ENCODE measurements at regions not wholly inside any gene's neighbourhood (a gene's known extent, or its start where the extent isn't known, plus 50 kb on each side); places are given as distances from the start of the nearest gene placed in this dataset.

DNA sequence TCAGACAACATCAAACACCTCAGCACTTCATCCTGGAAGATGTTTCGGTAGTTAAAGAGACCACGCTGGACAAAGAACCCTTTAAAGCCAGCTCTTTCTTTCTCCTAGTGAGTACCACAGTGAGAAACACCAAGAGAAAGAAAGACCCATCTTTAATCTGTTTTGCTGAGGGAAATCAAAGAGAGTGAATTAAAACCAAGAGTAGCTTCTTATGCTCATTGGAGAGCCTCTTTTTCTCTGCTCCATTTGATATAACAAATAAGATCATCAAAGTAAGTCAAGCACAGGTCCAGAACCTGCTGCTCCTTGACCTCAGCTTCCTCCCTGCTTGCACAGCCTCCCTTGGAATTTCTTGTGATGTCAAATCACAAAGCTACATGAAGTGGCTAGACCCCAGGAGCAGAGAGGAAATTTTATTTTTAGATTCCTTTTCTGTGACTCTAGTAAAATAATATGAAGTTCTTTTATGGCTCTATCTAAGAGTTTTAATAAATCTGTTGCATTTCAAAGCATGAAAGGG lies 436.4 kb downstream of the C3orf38 start:
- DNase-seq, result no peak

DNA sequence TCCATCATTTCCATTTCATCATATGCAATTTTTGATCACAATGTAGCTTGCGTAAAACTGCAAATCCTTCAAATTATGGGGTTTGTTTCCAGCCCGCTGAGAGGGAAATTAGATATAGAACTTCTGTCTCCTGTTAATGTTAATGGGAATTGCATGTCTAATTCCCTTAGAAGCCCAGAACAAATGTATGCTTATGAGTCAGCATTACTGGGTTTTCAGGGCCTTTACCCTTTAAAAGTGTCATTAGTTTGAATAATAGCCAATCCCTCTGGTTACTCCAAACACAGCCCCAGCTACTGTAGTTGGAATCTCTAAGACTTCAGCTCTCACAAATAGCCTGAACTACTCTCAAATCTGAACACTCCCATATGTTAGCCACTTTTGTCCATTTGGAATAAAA lies 439.4 kb downstream of the C3orf38 start:
- no peak for DNase-seq

DNA sequence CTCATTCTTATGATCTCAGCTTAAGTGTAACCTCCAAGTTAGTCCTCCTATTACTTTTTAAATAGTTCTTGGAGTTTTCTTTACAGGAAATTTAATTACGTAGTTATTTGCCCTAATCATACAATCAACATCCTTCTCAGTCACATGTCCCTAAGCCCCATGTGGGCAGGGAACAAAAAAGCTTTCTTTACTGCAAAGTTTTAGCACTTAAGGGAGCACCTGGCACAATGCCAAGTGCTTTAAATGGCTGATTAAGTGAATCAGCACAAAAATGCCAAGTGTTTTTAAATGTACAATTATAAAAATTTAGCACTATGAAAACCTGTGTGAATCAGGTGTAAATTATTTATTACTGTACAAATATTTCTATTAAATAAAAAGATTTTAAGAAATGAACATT lies 445.3 kb downstream of the C3orf38 start:
- DNase-seq, result no peak

DNA sequence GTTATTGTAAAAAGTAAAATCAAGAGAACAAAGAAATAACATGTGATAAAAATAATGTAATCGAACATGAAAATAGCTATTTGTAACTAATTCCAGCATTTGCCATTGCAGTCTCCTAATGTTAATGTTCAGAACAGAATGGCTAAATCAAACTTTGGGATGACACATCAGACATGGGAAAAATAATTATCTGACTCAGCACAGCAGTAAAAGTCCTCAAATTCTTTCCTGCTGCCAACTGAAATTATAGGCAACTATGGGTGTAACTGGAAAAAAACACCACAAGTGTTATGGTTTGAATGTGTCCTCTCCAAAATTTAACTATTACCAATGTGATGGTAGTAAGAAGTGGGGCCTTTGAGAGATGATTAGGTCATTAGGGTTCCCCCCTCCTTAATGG lies 446.7 kb downstream of the C3orf38 start:
- no peak for DNase-seq

DNA sequence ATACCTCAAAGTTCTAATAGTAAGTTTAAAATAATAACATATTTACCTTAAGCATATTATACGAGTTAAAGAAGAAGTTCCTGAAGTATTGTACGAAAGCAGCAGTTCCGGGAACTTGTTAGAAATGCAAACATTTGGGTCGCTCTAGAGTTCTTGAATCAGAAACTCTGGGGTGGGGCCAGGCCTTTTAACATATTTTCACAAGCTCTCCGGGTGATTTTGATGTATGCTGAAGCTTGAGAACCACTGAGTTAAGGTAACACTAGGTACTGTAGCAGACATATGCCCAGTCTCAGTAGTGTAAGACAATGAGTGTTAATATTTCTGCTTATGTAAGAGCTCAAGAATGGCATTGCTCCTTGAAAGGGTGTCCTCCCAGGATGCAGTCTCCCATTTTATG lies 461.1 kb downstream of the C3orf38 start:
- no peak for DNase-seq

DNA sequence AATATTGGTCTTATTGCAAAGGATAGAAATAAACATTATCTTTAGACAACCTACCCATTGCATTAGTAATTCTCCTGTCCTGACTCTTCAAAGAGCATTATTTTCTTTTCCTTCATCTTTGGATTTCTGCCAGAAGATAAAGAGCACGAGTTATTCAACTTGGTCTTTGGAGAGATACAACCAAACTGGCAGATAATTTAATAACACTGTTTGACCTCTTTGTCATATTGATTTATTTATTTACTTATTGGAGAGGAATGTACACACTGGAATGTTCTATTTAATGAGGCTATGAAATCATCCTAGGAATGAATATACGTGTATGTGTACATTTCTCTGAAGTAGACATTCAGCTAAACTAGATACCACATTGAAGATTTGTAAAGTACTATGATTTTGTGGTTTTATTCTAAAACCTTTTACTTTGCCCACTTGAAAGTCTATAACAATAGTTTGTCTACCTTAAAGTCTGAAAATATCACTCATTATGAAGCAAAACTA lies 462.1 kb downstream of the C3orf38 start:
- peak; percentile 24 for DNase-seq

DNA sequence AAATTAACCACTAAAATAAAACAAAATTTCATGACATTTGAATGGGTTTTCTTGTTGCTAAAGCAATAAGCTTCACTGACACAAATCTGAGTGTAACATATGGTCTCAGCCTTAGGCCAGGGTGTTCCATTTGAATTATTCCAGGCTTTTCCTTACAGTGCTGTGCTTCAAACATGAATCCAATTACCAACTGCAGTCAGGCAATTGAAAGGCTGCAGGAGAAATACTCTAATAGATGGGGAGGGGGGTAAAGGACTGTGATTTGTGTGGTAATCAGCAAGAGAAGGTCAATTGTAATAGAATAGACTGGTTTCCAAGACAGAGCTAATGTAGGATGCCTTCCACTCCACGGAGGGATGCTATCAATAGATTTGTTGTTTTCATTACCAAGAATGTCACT lies 466.7 kb downstream of the C3orf38 start:
- DNase-seq, result no peak

DNA sequence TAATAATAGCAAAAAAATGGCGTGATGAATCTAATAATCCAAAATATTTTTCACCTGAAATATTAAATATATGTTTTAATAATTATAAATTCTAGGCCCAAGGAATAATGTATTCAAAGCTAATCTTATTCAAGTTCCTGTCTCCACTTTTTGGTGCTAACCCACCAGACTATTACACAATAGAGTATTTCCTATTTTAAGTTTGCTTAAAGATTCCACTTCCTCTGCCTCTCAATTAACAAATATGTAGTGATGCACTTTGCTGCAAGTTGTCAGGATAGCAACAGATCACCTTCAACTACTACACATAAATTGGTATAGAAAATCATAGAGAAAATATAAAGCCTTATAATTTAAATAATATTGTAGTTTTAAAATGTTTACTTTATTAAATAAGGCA lies 467.5 kb downstream of the C3orf38 start:
- DNase-seq, result no peak

DNA sequence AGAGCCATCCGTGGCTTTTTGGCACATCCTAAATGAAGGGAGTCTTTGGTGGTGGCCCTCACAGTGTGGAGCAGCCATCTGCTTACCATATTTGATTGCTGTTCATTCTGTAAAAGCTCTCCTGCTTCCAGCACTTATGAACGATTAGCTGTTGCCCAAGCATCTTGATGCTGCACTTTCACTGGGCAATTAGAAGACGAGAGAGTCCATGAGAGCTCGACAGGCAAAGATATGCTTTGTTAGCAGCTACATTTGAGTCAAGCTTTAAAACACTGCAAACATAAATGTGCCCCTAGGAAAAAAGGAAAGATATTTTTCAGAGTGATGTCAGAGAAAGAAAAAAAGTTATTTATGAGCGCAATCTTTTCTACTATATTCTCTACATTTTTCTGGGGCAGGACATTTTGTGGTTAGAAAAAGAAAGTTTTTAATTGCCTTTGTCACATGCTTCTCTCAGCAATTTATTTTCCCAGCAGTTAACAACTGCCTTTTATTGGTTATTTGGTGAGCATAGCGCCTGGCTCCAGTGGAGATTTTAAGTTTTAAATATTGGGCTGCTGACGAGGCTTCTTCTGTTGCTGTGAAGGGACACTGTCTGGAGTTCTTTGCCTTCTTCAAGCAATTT lies 468.4 kb downstream of the C3orf38 start:
- no peak for DNase-seq

DNA sequence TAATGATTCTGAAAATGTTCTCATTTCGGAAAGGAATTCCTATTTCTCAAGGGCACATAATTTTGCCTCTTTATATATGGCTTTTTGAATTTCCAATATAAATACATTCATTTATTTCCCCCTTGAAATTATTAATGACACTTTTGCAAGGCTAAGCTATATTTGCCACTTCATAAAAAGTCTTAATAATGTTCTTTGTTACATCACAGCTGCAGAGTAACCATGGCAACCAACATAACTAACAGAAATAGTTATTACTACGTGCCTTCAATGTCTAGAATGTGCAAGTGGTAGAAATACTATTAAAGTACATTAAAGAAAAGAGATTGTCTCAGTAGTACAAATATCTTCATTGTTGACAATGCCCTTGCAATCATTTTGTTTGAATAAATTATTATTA lies 471.8 kb downstream of the C3orf38 start:
- DNase-seq, result no peak

DNA sequence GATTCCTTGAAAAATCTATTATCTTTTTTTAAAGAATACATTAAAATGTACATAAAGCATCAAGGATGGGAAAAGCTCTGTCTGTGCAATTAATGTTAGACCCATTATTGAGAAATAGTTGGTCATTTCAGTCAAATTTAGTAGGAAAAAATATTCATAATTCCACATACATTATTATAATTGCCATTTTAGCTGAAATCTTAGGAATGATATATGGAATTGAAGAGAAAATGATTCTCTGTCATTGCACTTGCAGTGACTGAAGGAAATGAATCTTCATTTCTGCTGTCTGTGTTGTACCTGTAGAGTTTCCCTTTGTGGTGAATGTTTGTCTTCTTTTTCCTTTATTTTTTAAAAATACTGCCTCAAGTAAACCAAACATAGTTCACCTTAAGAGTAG lies 473.9 kb downstream of the C3orf38 start:
- DNase-seq, result no peak

DNA sequence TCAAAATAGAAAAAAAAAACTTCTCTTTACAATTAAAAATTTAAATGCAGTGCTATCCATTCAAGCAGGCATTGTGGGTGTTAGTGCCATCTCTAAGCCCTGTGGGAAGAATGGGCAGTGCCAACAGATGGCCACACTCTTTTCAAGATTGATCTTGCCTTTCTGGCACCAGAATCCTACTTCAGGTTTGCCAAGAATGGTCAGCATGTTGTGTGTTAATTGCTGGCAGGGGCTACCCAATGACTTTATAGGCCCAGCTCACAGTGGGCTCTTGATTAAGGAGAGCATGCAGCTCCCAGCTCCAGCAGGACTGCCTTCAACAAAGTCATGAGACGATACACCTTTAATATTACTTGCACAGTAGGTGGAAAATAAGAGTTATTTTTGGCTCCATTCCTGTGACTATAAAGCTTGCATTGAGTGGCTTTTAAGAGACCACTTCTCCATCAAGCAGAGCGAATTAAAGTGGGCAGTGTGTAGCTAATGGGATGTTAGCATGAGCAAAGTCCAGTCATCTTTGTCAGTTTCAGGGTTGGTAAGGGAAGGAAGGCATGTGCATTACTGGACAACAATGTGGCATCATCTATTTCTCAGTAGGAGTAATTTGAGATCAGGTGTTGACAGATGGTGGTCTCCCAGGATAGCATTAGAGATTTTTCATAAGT lies 476.8 kb downstream of the C3orf38 start:
- no peak for DNase-seq

DNA sequence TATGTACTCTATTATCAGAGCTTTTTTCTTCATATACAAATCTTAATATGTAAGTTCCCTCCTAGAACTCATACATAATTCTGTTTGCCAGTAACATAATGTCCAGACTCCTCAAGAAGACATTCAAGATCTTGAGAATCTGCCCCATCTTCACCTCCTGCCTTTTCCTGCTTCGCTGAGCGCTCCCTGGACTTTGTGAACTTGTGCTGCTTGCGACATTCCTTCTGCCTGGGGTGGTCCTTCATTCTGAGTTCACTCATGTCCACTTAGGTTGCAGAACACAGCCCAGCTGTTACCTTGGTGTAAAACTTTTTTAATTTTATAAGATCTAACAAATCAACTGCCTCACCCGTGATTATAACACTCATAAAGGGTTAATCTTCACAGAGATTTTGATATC lies 478.5 kb upstream of the EPHA3 start:
- no peak for DNase-seq

DNA sequence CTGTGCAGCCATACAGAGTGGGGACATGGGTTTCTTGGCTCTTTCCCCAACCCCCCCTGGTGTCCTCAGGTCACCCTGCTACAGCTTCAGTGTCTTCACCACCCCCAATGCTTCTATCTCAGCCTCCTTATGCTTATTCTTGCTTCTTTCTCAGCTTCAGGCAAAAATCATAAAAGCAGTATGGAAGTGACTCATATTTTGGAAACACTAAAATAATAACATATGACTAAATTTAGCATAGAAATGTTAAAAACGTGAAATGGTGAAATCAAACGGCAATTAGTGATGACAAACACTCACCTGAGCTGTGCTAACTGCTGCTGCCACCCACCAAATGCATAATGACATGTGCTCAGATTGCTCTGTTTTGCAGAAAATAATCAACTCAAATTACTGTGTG lies 475.2 kb upstream of the EPHA3 start:
- no peak for DNase-seq

DNA sequence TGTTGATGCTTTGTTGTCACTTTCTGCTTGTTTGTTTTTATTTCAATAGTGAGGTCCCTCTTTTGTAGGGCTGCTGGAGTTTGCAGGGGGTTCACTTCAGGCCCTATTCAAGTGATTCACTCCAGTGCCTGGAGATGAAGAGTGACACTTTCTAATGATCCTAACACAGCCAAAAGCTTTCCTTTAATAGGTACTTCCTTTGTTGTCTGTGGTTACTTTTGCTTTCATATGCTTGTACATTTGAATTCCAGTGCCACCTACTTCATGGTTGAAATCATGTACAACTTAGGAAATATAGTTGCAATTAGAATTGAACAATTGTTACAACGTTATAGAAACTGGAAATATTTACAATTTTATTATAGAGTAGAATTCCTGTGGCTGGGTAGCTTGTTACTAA lies 466.8 kb upstream of the EPHA3 start:
- DNase-seq, result no peak

DNA sequence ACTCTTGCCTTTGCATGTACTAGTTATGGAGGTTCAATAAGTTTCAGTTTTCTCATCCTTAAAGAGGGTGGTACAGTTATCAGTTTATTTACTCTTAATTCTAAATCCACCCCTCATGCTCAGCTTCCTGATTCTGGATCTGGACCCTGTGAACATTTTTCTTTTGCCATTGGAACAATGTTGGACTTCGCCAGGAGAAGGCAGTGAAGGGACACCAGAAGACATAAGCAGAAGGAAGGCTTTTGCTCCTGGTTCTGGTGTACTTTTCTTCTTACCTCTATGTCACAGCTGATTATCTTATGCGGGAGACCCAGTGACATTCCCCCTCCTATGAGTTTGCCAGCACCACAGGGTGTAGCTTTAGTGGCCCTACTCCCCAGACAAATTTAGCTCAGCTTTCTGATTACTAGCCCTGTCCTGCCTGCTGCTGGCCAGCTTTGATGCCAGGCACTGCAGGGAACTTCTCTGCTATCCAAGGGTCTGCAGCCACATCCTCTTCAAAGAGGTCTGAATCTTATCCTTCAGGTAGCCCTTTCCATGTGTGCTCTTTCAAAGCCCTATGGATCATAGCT lies 466.3 kb upstream of the EPHA3 start:
- DNase-seq, result no peak

DNA sequence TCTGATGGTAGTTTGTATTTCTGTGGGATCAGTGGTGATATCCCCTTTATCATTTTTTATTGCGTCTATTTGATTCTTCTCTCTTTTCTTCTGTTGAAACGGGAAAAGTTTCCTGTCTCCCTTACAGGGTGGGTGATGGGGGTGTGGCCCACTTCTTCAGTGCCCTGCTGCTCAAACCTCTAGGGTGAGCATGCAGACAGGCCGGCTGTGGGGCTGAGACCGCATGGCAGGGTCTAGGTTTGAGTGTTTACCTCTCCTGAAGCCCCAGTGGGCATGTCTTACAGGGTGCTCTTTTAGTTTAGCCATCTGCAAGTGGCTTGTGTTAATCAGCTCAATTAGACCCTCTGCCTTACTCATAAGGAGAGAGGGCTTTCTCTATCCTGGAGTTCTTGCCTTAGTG lies 450.0 kb upstream of the EPHA3 start:
- DNase-seq, result no peak

DNA sequence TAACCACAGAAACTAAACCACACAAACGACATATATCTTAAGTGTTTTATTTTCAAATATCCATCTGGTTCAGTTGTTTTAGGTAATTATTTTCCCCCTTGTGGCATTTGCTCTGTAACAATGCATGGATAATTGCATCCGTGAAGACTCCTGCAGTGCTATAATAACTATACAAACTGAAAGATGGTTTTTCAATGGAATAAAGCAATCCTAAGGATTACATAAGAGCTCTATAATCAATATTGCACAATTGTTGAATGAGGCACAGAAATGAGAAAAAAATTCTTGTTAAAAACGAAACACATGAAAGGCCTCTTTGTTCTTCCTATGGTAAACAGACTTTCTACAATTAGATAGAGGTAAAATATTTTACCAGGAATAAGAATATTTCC lies 446.0 kb upstream of the EPHA3 start:
- DNase-seq, result no peak

DNA sequence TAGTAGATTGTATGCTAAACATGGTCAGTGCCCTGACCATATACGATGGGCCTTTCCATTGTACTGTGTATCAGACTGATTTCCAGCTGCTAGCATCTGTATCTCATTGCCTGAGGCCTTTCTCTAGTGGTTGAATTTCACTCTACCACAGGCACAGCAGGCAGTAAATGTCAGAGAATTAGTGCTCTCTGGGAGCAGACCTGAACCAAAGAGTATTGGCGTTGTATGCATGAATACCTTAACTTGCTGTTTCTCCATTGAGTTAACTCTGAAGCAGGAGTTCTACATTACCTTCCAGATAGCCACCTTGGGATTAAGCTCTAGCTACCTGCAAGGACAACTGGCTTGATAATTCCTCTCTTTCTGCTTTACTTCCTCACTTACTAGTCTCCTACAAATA lies 439.2 kb upstream of the EPHA3 start:
- DNase-seq, result no peak

DNA sequence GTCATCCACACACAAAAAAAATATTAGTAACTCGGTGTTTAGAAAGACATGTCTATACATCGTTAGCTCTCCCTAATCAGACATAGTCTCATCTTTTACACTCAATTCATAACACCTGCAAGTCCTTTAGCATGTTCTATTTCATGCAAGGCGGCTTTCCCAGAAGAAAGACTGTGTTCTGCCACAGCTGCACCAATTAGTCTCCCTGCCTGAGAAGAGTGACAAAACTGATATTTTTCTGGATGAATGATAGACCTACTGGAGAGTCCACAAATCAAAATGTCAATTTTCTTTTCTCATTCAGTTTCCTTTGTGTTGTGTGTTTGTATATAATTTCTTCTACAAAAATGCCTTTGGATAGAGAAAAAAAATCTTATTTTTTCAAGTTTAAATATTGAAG lies 435.8 kb upstream of the EPHA3 start:
- DNase-seq, result no peak

DNA sequence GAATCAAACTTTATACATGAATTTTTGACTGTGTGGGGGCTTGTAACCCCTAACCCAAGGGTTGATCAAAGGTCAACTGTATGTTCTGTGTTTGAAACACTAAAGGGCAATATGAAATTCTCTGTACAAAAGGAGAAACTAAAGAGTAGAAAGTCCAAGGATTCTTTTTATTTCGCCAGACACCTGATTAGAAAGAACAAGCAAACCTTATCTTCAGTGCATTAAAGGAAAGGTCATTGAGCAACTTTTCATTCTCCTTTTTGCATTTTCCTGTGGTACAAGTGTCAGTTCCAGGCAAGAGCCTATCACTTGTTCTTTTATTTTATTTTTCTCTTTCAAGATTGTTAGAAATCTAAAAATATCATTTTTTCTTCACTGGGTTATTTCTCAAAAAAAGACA lies 430.1 kb upstream of the EPHA3 start:
- no peak for DNase-seq

DNA sequence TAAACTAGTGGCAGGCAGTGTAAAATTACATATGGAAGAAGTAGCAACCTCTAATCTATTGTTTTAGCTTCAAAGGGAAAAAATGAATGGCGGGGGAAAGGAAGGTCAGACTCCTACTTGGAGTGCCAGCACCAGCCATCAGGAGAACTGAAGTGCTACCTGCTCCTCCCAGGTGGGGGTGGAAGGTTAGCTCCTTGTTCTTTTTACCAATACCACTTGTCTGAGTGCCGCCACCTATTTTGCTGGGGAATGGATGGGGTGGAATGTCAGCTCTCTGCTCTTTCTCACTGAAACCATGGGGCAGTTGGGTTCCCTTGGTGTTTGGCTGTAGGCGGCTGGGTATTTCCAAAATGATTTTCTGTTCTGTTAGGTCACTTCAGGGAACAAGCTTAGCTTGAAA lies 428.7 kb upstream of the EPHA3 start:
- DNase-seq, result no peak

DNA sequence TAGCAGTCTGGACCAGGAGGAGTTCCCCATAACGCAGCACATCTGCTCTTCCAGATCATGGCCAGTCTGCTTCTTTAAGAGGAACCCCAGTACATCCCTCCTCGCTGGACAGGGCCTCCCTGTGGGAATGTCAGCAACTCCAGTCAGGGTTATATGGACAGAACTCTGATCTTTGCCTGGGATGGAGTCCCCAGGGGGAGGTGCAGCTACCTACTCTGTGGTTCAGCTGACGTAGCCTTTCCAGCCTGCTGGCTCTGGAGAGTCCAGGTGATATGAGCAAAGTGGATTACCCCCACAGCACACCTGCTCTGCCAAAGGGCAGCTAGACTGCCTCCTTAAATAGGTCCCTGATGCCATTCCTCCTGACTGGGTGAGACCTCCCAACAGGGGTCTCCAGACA lies 417.1 kb upstream of the EPHA3 start:
- no peak for DNase-seq

DNA sequence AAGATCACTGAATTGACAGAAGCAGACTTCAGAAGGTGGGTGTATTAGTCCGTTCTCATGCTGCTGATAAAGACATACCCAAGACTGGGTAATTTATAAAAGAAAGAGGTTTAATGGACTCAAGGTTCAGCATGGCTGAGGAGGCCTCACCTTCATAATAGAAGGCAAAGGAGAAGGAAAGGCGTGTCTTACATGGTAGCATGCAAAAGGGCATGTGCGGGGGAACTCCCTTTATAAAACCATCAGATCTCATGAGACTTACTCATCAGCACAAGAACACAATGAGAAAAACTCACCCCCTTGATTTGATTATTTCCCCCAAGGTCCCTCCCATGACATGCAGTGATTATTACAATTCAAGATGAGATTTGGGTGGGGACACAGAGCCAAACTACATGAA lies 416.3 kb upstream of the EPHA3 start:
- DNase-seq, result no peak

Data from NCI-H226 (cell line).